ENCODE measurements at regions not wholly inside any gene's neighbourhood (a gene's known extent, or its start where the extent isn't known, plus 50 kb on each side); places are given as distances from the start of the nearest gene placed in this dataset.

GRCh38 chr1:94676686-94677085 lies 135.1 kb upstream of the F3 start:
- intact Hi-C loops (cut with micrococcal nuclease; ENCODE audit: unreplicated experiment) = no loop called here
- Histone ChIP-seq H3K4me3 (ENCODE audit: low read depth, low read length) (no peak overlapping the region), H3K4me1 (no peaks in the 10 kb centered on the region), H3K36me3 (ENCODE audit: control insufficient read depth, insufficient read depth, low read length) (no peaks in the 10 kb centered on the region), H3K9me3 (no peaks in the 10 kb centered on the region), H3K27me3 (replicated peaks; ENCODE audit: control insufficient read depth, insufficient read depth, low read length) (no peaks in the 10 kb centered on the region)
- Mint-ChIP-seq H3K4me1 (ENCODE audit: low read depth, unreplicated experiment) (peaks cover 6% of the 10 kb centered on the region), H3K27me3 (ENCODE audit: insufficient read depth, unreplicated experiment) (no peaks in the 10 kb centered on the region), H3K27ac (ENCODE audit: unreplicated experiment) (no peak overlapping the region), H3K36me3 (ENCODE audit: insufficient read depth, unreplicated experiment) (no peaks in the 10 kb centered on the region), H3K4me3 (ENCODE audit: unreplicated experiment) (no peak overlapping the region), H3K9me3 (ENCODE audit: unreplicated experiment) (no peaks in the 10 kb centered on the region)
- BruUV-seq (replicated peaks) = no TSS peak
- TF ChIP-seq CTCF (IDR thresholded peaks at IDR 0.05; ENCODE audit: insufficient read depth in 1 of 2, low read depth in 1 of 2, low read length in 1 of 2, severe bottlenecking in 1 of 2, unreplicated experiment in 1 of 2) = no peak
- POLR2A ChIA-PET = no interaction called here
- no peak for DNase-seq
- CTCF ChIA-PET = no interaction called here

- TF ChIP-seq CTCF (IDR thresholded peaks at IDR 0.05; ENCODE audit: insufficient read depth in 1 of 2, low read depth in 1 of 2, low read length in 1 of 2, severe bottlenecking in 1 of 2, unreplicated experiment in 1 of 2) = no peak
- ChIA-PET POLR2A (no interaction called here), CTCF (no interaction called here)
- Mint-ChIP-seq H3K27ac (ENCODE audit: unreplicated experiment) (no peak overlapping the region), H3K36me3 (ENCODE audit: insufficient read depth, unreplicated experiment) (no peaks in the 10 kb centered on the region), H3K4me1 (ENCODE audit: low read depth, unreplicated experiment) (peaks cover 6% of the 10 kb centered on the region), H3K27me3 (ENCODE audit: insufficient read depth, unreplicated experiment) (no peaks in the 10 kb centered on the region), H3K4me3 (ENCODE audit: unreplicated experiment) (no peak overlapping the region), H3K9me3 (ENCODE audit: unreplicated experiment) (no peaks in the 10 kb centered on the region)
- H3K4me1 ChIP-seq = no peaks in the 10 kb centered on the region
- no peak overlapping the region for H3K4me3 ChIP-seq (ENCODE audit: low read depth, low read length)
- DNase-seq = no peak
- no peaks in the 10 kb centered on the region for H3K27me3 ChIP-seq (replicated peaks; ENCODE audit: control insufficient read depth, insufficient read depth, low read length)
- BruUV-seq (replicated peaks) = no TSS peak
- H3K36me3 ChIP-seq (ENCODE audit: control insufficient read depth, insufficient read depth, low read length) = no peaks in the 10 kb centered on the region
- no peaks in the 10 kb centered on the region for H3K9me3 ChIP-seq
- intact Hi-C loops (cut with micrococcal nuclease; ENCODE audit: unreplicated experiment) = no loop called here
Observed at GRCh38 chr1:94675373-94675772, 133.8 kb upstream of the F3 start.

GRCh38 chr1:94674876-94675275 lies 133.3 kb upstream of the F3 start:
- intact Hi-C loops (cut with micrococcal nuclease; ENCODE audit: unreplicated experiment) = no loop called here
- ChIA-PET CTCF (no interaction called here), POLR2A (no interaction called here)
- Histone ChIP-seq H3K9me3 (no peaks in the 10 kb centered on the region), H3K4me1 (no peaks in the 10 kb centered on the region), H3K27me3 (replicated peaks; ENCODE audit: control insufficient read depth, insufficient read depth, low read length) (no peaks in the 10 kb centered on the region), H3K36me3 (ENCODE audit: control insufficient read depth, insufficient read depth, low read length) (no peaks in the 10 kb centered on the region), H3K4me3 (ENCODE audit: low read depth, low read length) (no peak overlapping the region)
- Mint-ChIP-seq H3K9me3 (ENCODE audit: unreplicated experiment) (no peaks in the 10 kb centered on the region), H3K4me3 (ENCODE audit: unreplicated experiment) (no peak overlapping the region), H3K36me3 (ENCODE audit: insufficient read depth, unreplicated experiment) (no peaks in the 10 kb centered on the region), H3K27ac (ENCODE audit: unreplicated experiment) (no peak overlapping the region), H3K4me1 (ENCODE audit: low read depth, unreplicated experiment) (peaks cover 6% of the 10 kb centered on the region), H3K27me3 (ENCODE audit: insufficient read depth, unreplicated experiment) (no peaks in the 10 kb centered on the region)
- DNase-seq = no peak
- no TSS peak for BruUV-seq (replicated peaks)
- TF ChIP-seq CTCF (IDR thresholded peaks at IDR 0.05; ENCODE audit: insufficient read depth in 1 of 2, low read depth in 1 of 2, low read length in 1 of 2, severe bottlenecking in 1 of 2, unreplicated experiment in 1 of 2) = no peak
